ENCODE measurements at regions not wholly inside any gene's neighbourhood (a gene's known extent, or its start where the extent isn't known, plus 50 kb on each side); places are given as distances from the start of the nearest gene placed in this dataset.

DNA sequence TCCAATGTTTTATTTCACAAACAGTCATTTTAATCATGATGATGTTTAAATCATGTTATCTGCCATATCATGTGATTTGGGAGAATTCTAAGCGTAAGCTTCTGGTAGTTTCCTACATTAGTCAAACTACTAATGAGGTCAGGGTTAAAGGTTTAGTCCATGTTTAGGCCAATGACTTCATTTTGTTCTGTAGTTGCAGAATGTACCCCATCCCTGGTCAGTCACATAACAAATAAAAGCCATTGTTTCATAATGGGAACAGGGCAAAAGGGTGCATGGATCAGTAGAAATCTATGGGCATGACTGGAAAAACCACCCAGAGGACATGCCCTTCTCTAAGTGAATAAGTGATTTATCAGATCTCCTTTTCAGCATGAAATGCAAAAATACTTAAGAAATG, 138.4 kb upstream of the ABCB5 start:
- no peak for TF ChIP-seq POLR2AphosphoS5 (IDR thresholded peaks at IDR 0.05)
- no peak for TF ChIP-seq EP300 (IDR thresholded peaks at IDR 0.05)
- TF ChIP-seq, protein P1, sequence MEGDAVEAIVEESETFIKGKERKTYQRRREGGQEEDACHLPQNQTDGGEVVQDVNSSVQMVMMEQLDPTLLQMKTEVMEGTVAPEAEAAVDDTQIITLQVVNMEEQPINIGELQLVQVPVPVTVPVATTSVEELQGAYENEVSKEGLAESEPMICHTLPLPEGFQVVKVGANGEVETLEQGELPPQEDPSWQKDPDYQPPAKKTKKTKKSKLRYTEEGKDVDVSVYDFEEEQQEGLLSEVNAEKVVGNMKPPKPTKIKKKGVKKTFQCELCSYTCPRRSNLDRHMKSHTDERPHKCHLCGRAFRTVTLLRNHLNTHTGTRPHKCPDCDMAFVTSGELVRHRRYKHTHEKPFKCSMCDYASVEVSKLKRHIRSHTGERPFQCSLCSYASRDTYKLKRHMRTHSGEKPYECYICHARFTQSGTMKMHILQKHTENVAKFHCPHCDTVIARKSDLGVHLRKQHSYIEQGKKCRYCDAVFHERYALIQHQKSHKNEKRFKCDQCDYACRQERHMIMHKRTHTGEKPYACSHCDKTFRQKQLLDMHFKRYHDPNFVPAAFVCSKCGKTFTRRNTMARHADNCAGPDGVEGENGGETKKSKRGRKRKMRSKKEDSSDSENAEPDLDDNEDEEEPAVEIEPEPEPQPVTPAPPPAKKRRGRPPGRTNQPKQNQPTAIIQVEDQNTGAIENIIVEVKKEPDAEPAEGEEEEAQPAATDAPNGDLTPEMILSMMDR (IDR thresholded peaks at IDR 0.05), result no peak
- no peak for TF ChIP-seq POLR2A (IDR thresholded peaks at IDR 0.05)
- DNase-seq, result no peak
- H3K27ac ChIP-seq, result no peak overlapping the region

GRCh38 chr7:20479706-20480105, 135.8 kb upstream of the ABCB5 start:
- no peak for TF ChIP-seq POLR2AphosphoS5 (IDR thresholded peaks at IDR 0.05)
- TF ChIP-seq POLR2A (IDR thresholded peaks at IDR 0.05), result no peak
- TF ChIP-seq, protein P1 (IDR thresholded peaks at IDR 0.05), result no peak
- no peak for TF ChIP-seq EP300 (IDR thresholded peaks at IDR 0.05)
- H3K27me3 ChIP-seq, result no peaks in the 10 kb centered on the region
- no peaks in the 10 kb centered on the region for H3K9me3 ChIP-seq
- no peak overlapping the region for H3K4me3 ChIP-seq
- no peak overlapping the region for H3K27ac ChIP-seq
- intact Hi-C loops (cut with DNase I), result no loop called here
- no peak for DNase-seq
- no peaks in the 10 kb centered on the region for H3K36me3 ChIP-seq
- H3K4me1 ChIP-seq, result no peaks in the 10 kb centered on the region

More for the DNA sequence above, 138.4 kb upstream of the ABCB5 start:
- WGBS, 2 donors, result 92 to 97% methylated on average over 1 of the region's 1 CpG
- Histone ChIP-seq H3K9me3 (no peaks in the 10 kb centered on the region), H3K27me3 (no peaks in the 10 kb centered on the region), H3K36me3 (no peaks in the 10 kb centered on the region), H3K4me1 (no peaks in the 10 kb centered on the region), H3K4me3 (no peak overlapping the region)
- intact Hi-C loops (cut with DNase I), result no loop called here

- Histone ChIP-seq H3K4me3 (no peak overlapping the region), H3K4me1 (no peaks in the 10 kb centered on the region), H3K27me3 (no peaks in the 10 kb centered on the region), H3K9me3 (peaks cover 0 to 5% (median 2%) of the 10 kb centered on the region in 4 donors), H3K27ac (no peak overlapping the region), H3K36me3 (no peaks in the 10 kb centered on the region)
- DNase-seq, result no peak
- TF ChIP-seq POLR2A (IDR thresholded peaks at IDR 0.05) (no peak), POLR2AphosphoS5 (IDR thresholded peaks at IDR 0.05) (no peak), EP300 (IDR thresholded peaks at IDR 0.05) (no peak)
- TF ChIP-seq, protein P1 (IDR thresholded peaks at IDR 0.05), result no peak
- intact Hi-C loops (cut with DNase I), result no loop called here
- 87 to 92% methylated on average over 2 of the region's 2 CpGs for WGBS, 2 donors
Measured at GRCh38 chr7:20482071-20482470, 133.4 kb upstream of the ABCB5 start.

DNA sequence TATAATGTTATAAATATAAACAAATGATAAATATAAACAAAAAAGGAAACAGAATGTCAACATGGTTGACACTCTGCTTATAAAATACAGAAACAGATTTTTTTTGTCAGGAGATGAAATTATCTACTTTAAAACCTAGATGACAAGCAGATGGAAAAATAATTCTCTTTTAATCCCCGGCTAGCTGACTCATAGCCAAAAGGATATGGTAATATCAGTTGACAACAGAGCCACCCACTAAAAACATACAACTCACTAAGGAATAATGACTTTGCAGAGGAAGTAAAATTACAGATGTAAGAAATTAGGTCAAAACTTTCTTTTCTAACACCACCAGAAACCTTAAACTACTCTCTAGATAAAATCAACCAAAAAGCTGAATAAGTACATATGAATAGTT, 131.1 kb upstream of the ABCB5 start:
- 25% methylated on average over 1 of the region's 1 CpG for WGBS, 2 donors
- TF ChIP-seq POLR2A (IDR thresholded peaks at IDR 0.05) (no peak), POLR2AphosphoS5 (IDR thresholded peaks at IDR 0.05) (no peak), EP300 (IDR thresholded peaks at IDR 0.05) (no peak)
- TF ChIP-seq, protein P1 (IDR thresholded peaks at IDR 0.05), result no peak
- no peak for DNase-seq

GRCh38 chr7:20488850-20489249, 126.6 kb upstream of the ABCB5 start:
- intact Hi-C loops (cut with DNase I), result no loop called here
- TF ChIP-seq POLR2A (IDR thresholded peaks at IDR 0.05) (no peak), POLR2AphosphoS5 (IDR thresholded peaks at IDR 0.05) (no peak), EP300 (IDR thresholded peaks at IDR 0.05) (no peak)
- TF ChIP-seq, protein P1 (IDR thresholded peaks at IDR 0.05), result no peak
- peaks cover 4 to 28% (median 7%) of the 10 kb centered on the region in 4 donors for H3K9me3 ChIP-seq

More for the DNA sequence above, 131.1 kb upstream of the ABCB5 start:
- H3K4me1 ChIP-seq, result no peaks in the 10 kb centered on the region
- no peak overlapping the region for H3K27ac ChIP-seq
- no peaks in the 10 kb centered on the region for H3K36me3 ChIP-seq
- H3K9me3 ChIP-seq, result peaks cover 3 to 20% (median 6%) of the 10 kb centered on the region in 4 donors
- intact Hi-C loops (cut with DNase I), result no loop called here
- H3K4me3 ChIP-seq, result no peak overlapping the region
- no peaks in the 10 kb centered on the region for H3K27me3 ChIP-seq

More at GRCh38 chr7:20488850-20489249, 126.6 kb upstream of the ABCB5 start:
- H3K27me3 ChIP-seq, result no peaks in the 10 kb centered on the region
- no peak overlapping the region for H3K27ac ChIP-seq
- no peak overlapping the region for H3K4me3 ChIP-seq
- no peaks in the 10 kb centered on the region for H3K4me1 ChIP-seq
- no peaks in the 10 kb centered on the region for H3K36me3 ChIP-seq
- DNase-seq, result no peak
